ENCODE measurements at regions not wholly inside any gene's neighbourhood (a gene's known extent, or its start where the extent isn't known, plus 50 kb on each side); places are given as distances from the start of the nearest gene placed in this dataset.
A peak's percentile ranks its signal among the peaks of the same experiment; 100 is the strongest.

DNA sequence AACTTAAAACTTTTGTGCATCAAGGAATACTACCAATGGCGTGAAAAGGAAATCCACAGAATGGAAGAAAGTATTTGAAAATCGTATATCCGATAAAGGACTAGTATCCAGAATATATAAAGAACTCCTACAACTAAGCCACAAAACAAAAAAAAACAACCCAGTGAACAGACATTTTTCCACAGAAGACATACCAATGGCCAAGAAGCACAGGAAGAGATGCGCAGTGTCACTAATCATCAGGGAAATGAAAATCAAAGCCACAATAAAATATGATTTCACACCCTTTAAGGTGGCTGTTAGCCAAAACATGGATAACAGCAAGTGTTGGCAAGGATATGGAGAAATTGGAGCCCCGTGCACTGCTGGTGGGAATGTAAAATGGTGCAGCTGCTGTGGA is 203.3 kb downstream of the SEC14L1 start:
- DNase-seq = no peak

DNA sequence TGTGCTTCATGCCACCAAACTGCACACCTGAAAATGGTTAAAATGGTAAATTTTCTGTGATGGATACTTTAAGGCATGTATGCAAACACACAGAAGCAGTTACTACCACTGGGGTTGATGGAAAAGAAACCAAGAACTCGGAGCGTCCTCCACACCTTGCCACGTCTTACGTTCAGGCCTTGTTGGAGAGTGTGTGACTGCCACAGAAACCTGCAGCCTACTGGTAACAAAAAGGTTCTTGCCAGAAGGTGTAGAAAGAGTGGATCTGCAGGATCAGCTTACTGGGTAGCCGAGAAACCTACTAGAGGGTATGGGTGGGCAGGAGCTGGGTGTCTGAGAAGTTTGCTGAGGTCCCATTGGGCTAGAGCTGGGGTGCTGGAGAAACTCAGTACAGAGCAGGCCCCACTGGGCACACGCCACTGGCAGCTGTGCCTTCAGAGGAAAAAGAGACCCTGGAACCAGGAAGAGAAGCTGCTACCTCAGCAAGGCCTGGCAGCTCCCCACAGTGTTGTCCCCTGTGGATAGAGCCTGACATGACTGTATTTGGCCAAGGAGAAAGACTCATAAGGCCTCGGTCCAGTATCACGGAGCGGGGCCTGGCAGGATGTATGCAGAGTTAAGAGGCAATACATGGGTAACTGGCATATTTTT is 204.6 kb downstream of the SEC14L1 start:
- no peak for DNase-seq

DNA sequence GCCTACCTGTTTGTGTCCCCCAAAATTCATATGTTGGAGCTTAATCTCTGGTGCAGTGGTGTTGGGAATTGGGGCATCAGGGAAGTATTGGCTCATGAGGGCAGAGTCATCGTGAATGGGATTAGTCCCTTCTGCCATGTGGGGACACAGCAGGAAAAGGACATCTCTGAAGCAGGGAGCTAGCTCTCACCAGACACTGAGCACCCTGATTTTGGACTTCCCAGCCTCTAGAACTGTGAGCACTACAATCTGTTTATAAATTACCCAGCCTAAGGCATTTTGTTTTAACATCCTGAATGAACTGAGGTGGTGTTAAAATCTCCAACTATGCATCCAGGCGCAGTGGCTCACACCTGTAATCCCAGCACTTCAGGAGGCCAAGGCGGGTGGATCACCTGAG is 206.0 kb downstream of the SEC14L1 start:
- no peak for DNase-seq

DNA sequence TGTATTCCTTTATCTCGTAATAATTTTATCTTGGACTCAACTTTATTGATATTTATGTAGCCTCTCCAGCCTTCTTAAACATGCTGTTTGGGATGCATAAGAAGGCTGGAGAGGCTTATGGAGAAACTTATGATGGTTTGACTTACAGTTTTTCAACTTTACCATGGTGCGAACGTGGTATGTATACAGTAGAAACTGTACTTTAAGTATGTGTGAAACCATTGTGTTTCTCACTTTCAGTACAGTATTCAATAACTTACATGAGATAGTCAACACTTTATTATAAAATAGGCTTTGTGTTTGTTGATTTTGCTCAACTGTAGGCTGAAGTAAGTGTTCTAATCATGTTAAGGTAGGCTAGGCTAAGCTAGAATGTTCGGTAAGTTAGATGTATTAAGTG is 206.8 kb downstream of the SEC14L1 start:
- DNase-seq = no peak

DNA sequence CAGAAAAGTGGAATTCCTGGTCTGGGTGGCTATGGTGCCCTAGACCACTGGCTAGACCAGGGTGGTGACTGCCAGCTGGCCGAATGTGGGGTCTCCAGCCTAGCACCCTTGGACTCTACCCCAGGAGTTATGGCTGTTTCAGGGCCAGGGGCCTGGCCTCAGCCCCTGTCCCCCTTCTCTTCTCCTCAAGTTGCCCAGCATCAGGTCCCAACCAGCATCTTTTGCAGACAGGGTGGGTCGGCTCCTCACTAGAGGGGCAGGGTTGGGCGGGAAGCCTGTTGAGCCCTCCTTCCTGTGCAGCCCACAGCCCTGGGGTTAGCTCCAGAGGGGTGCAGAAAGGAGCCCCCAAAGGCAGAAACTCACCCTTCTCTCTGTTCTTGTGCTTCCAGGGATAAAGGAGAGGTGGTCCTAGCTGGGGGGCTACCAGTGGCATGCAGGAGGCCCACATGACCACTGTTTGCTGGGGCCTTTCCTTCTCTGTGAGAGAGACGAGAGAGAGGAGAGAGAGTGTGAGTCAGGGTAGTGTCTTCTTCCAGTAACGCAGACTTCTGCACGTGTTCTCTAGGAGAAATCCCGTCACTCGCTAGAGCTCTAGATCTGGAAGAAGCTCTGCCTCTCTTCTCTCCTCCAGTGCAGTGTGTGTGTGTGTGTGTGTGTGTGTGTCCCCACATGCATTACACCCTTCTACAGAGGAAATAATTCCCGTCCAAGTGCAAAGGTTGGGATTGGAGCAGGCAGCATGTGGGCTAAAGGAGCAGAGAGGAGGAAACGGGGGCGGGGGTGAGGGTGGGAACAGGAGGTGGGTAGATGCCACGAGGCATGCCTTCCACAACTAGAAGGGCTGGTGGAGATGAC is 209.4 kb downstream of the SEC14L1 start:
- no peak for DNase-seq

DNA sequence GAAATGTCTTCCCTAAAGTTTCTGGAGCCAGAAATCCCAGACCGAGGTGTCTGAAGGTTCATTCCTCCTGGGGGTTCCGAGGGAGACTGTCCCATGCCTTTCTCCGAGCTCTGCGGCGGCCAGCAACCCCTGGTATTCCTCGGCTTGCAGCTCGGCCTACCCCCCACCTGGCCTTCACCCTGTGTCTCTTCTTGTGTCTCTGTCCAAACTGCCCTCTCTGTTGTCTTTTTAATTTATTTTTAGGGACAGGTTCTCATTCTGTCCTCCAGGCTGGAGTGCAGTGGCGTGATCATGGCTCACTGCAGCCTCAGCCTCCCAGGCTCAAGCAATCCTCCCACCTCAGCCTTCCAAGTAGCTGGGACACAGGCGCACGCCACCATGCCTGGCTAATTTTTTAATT is 211.7 kb downstream of the SEC14L1 start:
- DNase-seq = no peak

DNA sequence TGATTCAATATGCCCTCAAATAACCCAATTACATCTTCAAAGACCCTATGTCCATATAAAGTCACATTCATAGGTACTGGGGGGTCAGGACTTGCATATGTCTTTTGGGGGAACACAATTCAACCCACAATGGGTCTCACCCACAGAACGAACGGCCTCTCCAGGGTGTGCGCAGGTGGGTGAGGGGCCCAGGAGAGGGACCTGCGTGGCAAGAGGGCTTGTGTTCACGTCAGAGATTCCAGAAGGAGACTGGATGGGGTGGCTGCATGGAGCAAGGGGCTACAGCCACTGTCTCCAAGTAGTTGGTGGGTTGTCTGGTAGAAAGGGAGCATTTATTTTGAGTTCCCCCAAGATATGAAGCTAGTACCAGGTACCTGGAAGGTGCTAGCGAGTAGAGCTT is 212.2 kb downstream of the SEC14L1 start:
- no peak for DNase-seq

DNA sequence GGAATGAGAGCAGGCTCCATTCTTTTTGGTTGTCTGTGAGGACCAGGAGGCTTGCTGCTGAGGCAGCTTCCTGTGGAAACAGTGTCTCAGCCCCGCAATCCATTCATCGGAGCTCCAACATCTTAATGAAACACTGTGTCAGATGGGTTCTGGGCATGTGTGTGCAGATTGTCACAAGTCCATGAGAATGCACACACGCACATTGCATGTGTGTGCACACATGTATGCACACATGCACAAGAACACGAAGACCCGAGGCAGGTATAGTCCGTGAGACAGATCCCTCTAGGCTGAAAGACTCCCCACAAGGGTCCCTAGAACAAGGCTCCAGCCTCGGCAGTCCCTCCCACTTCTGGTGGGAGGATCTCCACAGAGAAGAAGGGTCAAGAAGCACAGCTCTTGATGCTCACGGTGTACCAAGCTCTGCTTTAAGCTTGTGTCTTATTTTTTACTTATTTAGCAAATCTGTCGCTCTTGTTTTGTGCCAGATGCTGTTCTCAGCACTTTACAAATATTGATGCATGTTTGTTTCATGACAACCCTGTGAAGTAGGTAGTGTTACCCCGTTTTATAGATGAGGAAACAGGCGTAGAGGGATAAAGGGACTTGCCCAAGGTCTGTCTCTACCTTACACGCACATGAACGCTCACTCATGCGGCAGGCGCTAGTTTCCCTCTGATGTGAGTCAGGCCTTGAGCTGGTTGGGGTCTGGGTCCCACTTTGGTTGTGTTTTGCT is 213.1 kb downstream of the SEC14L1 start:
- DNase-seq = no peak

DNA sequence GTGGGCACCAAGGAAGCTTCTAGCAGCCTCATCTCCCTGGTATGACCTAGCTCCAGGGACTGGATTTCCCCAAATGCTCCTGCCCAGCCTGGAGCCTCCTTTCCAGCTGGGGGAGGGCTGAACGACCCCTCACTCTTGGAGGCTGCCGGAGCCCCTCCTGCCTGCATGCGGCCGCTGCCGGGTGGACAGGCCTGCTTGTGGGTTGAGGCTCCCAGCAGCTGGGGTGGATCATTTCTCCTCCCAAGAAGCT is 213.6 kb downstream of the SEC14L1 start:
- DNase-seq = no peak

DNA sequence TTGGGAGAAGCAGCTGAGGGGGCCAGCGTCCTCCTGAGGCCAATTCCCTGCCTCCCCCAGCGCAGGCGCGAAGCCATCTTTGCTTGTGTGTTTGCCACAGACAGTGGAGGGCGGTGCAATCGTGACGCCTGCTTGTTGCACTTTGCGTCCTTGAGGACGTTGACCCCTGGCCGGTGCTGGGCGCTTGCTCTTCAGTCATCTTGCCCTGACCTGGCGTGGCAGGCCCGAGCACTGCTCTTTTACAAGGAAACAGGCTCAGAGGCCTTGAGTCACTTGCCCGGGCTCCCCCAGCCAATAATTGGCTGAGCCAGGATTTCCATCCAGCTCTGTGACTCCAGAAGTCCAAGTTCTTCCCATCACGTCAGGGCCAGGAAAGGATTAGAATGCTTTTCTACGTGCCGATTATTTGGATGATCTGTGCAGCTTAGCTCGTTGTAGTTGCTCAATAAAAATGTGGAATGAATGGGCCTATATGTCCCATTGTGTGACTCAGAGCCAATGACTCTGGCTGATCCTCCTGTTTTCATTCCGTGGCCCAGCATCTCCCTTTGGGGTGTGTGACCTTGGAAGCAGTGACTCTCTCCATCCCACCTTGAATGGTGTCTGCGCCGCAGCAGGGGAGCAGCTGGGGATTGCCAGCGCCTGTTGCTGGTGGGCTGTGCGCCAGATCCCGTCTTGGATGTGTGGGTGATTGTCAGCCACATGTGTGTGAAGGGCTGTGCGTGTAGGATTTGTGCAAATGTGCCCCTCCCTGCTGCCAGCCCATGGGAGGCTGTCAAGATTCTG is 214.1 kb downstream of the SEC14L1 start:
- peak; percentile 57 for DNase-seq

DNA sequence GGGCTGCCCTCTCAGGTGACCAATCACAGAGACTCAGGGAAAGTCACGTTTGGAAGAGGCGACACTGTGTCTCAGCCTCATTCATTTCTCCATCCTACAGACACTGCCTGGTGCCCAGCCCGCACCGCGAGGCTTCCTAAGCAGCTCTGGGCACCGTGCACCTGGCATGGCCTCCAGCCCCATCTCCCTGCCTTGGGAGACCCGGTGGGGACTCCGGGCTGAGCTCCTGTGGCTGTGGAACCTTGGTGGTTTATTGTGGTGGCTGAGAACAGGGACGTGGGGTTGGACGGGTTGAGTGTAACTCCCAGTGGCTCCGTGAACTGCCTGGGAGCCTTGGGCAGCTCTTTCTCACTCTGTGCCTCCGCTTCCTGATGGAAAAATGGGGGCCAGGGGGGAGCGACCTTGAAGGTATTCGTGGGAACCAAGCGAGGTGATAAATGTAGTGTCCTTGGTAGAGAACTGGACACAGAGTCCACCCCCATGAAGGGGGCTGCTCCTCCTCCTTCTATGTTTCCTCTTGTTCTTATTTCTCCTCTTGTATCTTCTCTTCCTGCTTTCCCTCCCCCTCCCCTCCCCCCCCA is 215.4 kb downstream of the SEC14L1 start:
- DNase-seq = no peak

DNA sequence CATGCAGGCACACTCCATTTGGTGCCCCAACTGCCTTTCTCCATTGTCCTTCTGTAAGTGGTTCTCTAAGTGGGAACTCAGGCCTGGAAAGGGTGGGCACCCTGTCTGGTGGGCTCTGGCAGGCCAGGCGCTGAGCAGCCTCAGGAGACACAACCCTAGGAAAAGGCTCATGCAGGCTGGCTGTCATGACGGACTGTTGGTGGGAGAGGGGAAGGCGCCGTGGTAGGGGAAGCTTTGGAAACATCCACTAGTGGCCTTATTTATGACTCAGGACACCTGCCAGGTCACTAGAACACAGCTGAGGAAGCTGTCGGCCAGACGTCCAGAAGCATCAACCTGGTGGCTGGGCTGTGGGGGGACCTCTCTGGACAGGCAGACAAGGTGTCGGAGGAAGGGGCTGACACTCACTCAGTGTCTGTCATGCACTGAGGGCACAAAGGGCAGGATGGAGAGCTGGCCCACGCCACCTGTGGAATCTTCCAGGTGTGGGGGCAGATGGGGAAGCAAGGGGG is 216.0 kb downstream of the SEC14L1 start:
- no peak for DNase-seq

DNA sequence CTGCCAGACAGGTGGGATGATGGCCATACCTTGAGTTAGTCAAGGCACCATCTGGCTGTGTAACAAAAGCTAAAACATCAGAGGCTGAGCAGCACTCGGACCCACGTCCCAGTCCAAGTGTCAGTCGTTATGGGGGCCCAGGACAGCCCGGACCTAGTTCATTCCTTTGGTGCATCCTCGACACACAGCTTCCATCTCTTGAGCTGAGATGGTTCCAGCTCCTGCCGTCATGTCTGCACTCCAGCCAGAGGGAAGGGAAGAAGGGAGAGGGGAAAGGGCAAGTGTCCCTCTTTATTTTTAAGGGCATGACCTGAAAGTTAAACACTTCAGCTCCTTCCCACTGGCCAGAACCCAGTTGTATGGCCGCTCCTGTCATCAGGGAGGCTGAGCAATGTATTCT is 218.0 kb downstream of the SEC14L1 start:
- no peak for DNase-seq

DNA sequence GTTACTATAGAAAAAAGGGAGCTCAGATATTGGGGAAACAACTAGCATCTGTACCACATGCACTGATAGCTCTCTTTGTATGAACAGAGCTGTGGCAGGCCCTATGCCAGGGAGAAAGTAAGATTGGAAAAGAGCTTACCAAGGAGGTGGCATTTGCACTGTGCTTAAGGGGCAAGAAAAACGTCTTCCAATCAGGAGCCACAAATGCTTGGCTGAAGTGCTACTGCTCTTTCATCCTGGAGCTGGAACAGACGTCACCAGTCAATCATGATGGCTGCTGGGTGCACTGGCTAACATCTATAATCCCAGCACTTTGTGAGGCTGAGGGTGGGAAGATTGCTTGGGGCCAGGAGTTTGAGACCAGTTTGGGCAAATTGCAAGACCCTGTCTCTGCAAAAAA is 218.5 kb downstream of the SEC14L1 start:
- DNase-seq = no peak

DNA sequence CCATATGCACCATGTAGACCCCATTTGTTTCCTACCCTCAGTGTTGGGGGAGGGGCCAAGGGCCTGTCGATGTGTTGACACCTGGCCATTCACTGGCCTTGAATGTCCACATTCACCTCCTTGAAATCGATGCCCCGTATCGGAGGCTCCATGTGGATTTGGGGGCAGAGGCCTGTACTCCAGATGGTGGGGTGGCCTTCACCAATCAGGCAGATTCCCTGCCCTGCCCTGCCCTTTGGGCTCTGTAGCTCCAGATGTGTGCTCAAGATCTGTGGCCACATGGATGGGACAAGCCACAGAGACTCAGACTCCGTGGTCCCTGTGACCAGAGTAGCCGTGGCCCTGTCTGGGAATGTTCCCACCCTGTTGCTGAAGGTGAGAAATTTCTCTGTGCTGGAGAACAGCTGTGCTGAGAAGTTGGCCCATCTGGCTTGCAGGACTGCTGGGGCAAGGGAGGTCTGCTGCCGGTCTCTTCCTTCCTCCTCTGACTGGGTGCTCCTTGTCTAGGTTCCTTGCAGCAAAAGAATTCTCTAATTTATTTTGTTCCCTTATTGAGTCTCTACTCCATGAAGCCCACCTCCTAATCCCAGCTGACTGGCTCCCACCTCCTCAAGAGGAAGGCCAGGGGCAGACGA is 221.3 kb downstream of the SEC14L1 start:
- DNase-seq = no peak

DNA sequence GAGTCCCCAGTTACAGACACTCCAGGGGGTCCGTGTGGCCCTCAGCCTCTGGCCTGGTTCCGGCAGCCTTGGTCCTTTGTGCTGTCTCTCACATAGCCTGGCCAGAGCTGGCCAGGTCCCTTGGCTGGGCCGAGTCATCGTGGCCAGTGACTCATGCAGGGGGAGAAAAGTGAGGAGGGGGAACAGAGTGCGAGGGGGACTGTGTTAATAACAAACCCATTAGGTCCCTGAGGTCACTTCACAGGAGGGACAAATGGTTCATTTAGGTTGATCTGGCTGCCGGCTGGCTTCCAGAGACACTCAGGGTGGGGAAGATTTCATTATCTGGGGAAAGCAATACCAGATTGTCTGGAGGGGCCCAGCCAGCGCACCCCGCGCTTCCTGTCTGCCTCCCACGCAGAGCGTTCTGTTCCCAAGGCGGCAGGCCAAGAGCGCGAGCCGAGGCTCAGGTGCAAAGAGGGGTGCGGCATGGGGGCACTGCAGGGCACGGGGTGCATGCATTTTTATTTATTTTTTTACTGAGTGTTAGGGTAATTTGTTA is 223.1 kb downstream of the SEC14L1 start:
- no peak for DNase-seq

DNA sequence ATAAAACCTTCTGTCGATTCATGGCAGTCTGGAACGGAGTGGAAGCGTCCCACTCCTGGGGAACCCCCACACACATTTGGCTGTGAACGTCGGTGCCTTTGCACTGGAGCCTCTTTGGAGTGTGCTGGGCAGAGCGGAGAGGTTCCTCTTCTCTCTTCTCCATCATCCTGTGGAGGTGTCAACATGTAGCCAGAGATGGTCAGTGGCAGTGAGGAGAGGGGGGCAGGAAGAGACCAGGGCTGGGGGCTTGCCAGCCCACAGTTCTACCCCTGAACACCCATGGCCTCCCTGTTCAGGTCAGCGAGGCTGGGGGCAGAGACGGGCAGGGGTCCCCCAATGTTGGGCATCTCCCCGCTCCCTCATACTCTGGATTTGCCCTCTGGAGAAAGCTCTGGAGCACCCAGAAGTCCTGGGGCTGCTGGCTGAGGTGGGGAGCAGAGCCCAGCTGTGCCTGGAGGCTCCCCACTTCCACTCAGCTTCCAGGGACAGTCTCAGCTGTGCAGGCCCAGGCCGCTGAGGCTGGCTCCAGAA is 223.7 kb downstream of the SEC14L1 start:
- DNase-seq = no peak

DNA sequence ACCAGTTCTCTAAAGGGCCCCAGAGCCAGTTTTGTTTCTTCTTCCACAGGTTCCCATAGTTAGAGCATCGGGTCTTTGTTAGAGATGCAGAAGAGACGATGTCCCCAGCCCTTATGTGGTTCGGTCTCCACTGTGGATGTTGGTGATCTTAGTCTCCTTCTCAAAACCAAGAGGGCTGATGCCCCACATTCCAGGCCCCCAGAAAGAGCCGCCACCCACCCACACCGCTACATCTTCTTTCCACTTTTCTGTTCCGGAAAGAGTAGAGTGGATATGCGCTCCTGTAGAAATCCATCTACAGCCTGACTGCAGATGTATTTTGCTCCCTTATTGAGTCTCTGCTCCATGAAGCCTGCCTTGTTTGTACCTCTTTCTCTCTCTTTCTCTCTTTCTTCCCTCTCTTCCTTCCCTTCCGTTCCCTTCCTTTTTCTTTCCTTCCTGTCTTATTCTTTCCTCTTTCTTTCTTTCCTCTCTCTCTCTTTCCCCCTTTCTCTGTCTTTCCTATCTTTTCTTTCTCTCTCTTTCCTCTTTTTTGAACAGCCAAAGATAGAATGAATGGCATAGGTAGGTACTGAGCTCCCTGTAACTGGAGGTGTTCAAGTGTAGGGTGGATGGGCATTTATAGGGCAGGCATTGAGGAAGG is 224.3 kb downstream of the SEC14L1 start:
- DNase-seq = no peak

DNA sequence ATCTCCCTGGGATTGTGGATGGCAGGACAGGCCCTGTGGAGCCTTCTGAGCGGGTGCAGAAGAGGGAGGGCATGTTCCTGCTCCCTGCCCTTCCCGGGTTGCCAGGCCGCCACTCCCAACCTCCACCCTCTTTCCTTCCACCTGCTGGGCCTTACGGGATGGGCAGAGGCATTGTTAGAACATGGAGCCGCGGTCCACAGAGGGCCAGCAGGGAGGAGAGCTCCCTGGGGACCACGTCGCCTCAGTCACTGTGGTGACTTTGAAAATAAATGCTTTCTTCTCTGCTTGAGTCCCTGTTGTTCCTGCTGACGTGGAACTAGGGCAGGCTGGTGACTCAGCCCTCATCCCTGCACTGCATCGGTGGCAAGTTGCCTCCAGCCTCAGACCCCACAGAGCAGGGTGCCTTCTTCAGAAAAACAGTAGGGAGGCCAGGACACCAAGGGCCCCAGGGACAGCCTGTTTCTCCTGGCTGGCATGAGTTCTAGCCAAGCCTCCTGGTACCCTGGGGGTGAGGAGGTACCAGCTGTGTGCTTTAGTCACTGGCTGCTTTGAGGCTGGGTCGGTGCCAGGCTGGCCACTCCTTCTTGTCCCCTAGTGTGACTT is 224.9 kb downstream of the SEC14L1 start:
- peak; percentile 42 for DNase-seq

DNA sequence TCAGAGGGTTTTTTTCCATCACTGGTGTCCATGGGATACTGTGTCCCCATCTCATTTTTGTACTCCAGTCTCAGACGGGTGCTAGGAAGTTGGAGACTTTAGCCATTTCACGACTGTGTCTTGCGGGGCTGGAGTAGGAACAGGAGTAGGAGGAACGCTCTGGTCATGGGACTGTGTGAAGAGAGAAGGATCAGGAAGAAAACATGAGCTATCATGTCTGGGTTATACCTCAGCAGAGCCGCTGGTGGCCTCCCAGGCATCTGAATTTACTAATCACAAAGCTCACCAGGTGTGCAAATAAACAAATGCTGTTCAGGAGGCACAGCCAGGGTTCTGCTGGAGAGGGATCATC is 225.4 kb downstream of the SEC14L1 start:
- DNase-seq = peak; percentile 36
